ENCODE measurements at regions not wholly inside any gene's neighbourhood (a gene's known extent, or its start where the extent isn't known, plus 50 kb on each side); places are given as distances from the start of the nearest gene placed in this dataset.

DNA sequence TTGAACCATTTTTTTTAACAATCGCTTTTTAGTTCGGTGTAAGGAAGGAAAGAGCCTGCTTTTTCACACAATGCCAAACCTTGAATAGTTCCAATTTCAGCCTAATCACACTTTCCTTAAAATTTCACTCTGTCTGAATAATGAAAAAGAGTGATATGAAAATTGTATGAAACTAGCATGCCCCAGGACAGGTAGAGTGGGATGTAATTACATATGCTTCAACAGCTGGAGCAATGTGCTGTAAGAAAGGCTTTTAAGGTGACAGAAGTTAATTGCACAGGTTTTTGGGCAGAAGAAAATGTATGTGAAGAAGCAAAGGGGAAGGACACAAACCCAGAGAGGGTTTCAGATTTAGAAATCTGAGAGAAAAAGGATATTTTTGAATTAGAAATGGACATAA is 184.0 kb downstream of the DSC3 start:
- Histone ChIP-seq H3K4me2 (ENCODE audit: low read depth, low read length, poor library complexity, severe bottlenecking) (no peak overlapping the region), H3K4me1 (ENCODE audit: insufficient read depth, low read length, poor library complexity, severe bottlenecking) (no peaks in the 10 kb centered on the region), H3F3A (ENCODE audit: low read depth) (no peaks in the 10 kb centered on the region), H3K36me3 (ENCODE audit: insufficient read depth, low read length) (no peaks in the 10 kb centered on the region), H3K9me3 (ENCODE audit: insufficient read depth, low read depth, low read length) (no peaks in the 10 kb centered on the region), H3K79me2 (ENCODE audit: insufficient read depth, low read length) (no peaks in the 10 kb centered on the region), H3K9ac (ENCODE audit: low read depth, low read length, poor library complexity, severe bottlenecking) (no peak overlapping the region), H3K9me2 (replicated peaks; ENCODE audit: low read depth, low read length) (no peaks in the 10 kb centered on the region), H2AFZ (ENCODE audit: low read length) (no peak overlapping the region), H4K20me1 (ENCODE audit: insufficient read depth, low read length, poor library complexity, severe bottlenecking) (no peaks in the 10 kb centered on the region), H3K27me3 (ENCODE audit: insufficient read depth, low read length, poor library complexity, severe bottlenecking) (no peaks in the 10 kb centered on the region), H3K4me3 (ENCODE audit: low read length, poor library complexity, severe bottlenecking) (no peak overlapping the region)
- TF ChIP-seq EZH2phosphoT487 (IDR thresholded peaks at IDR 0.05; ENCODE audit: borderline replicate concordance), result no peak
- TF ChIP-seq, protein P1, sequence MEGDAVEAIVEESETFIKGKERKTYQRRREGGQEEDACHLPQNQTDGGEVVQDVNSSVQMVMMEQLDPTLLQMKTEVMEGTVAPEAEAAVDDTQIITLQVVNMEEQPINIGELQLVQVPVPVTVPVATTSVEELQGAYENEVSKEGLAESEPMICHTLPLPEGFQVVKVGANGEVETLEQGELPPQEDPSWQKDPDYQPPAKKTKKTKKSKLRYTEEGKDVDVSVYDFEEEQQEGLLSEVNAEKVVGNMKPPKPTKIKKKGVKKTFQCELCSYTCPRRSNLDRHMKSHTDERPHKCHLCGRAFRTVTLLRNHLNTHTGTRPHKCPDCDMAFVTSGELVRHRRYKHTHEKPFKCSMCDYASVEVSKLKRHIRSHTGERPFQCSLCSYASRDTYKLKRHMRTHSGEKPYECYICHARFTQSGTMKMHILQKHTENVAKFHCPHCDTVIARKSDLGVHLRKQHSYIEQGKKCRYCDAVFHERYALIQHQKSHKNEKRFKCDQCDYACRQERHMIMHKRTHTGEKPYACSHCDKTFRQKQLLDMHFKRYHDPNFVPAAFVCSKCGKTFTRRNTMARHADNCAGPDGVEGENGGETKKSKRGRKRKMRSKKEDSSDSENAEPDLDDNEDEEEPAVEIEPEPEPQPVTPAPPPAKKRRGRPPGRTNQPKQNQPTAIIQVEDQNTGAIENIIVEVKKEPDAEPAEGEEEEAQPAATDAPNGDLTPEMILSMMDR (conservative IDR thresholded peaks at IDR 0.05; ENCODE audit: low read length), result no peak

DNA sequence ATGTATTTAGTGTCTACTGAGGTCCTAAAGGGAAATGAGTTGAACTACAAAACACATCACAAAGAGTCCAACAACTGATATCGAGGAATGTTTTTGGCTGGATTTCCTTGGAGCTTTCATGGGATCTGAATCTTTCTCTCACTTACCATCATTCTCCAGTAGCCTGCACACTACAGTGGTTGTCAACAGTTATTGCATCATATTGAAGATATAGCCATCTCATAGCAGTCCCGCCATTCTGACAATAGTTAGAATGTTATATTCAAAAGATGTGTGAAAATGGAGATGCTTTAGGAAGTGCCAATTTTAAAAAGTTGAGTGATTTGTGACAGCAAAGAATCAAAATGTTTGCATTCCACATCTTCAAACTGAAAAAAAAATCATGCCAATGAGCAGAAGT is 186.8 kb downstream of the DSC3 start:
- Histone ChIP-seq H3K9me3 (ENCODE audit: insufficient read depth, low read depth, low read length) (no peaks in the 10 kb centered on the region), H3K9me2 (replicated peaks; ENCODE audit: low read depth, low read length) (no peaks in the 10 kb centered on the region), H3F3A (ENCODE audit: low read depth) (no peaks in the 10 kb centered on the region), H3K9ac (ENCODE audit: low read depth, low read length, poor library complexity, severe bottlenecking) (no peak overlapping the region), H3K4me2 (ENCODE audit: low read depth, low read length, poor library complexity, severe bottlenecking) (no peak overlapping the region), H3K4me3 (ENCODE audit: low read length, poor library complexity, severe bottlenecking) (no peak overlapping the region), H3K36me3 (ENCODE audit: insufficient read depth, low read length) (no peaks in the 10 kb centered on the region), H2AFZ (ENCODE audit: low read length) (no peak overlapping the region), H3K79me2 (ENCODE audit: insufficient read depth, low read length) (no peaks in the 10 kb centered on the region), H4K20me1 (ENCODE audit: insufficient read depth, low read length, poor library complexity, severe bottlenecking) (no peaks in the 10 kb centered on the region), H3K4me1 (ENCODE audit: insufficient read depth, low read length, poor library complexity, severe bottlenecking) (no peaks in the 10 kb centered on the region), H3K27me3 (ENCODE audit: insufficient read depth, low read length, poor library complexity, severe bottlenecking) (no peaks in the 10 kb centered on the region)
- TF ChIP-seq, protein P1 (conservative IDR thresholded peaks at IDR 0.05; ENCODE audit: low read length), result no peak
- TF ChIP-seq EZH2phosphoT487 (IDR thresholded peaks at IDR 0.05; ENCODE audit: borderline replicate concordance), result no peak

DNA sequence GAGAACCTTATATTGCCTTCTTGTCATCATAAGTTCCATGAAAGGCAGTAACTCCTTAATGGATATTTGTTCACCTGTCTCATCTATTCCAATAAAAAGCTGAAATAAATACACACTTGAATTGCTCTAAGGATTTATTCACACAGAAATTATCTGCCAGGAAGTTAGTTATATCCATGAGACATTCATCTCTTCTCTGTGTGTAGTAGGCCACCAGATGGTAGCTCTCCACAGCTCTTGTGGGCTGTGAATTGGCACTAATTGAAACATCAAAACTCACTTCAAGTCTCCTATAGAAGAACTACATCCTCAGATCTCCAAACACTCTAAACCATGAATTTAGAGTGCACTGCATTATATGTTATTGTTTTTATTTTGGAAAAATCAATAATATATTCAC is 189.6 kb downstream of the DSC3 start:
- Histone ChIP-seq H3F3A (ENCODE audit: low read depth) (no peaks in the 10 kb centered on the region), H3K4me3 (ENCODE audit: low read length, poor library complexity, severe bottlenecking) (no peak overlapping the region), H3K36me3 (ENCODE audit: insufficient read depth, low read length) (no peaks in the 10 kb centered on the region), H4K20me1 (ENCODE audit: insufficient read depth, low read length, poor library complexity, severe bottlenecking) (no peaks in the 10 kb centered on the region), H3K4me2 (ENCODE audit: low read depth, low read length, poor library complexity, severe bottlenecking) (no peak overlapping the region), H3K79me2 (ENCODE audit: insufficient read depth, low read length) (no peaks in the 10 kb centered on the region), H3K9me2 (replicated peaks; ENCODE audit: low read depth, low read length) (no peaks in the 10 kb centered on the region), H2AFZ (ENCODE audit: low read length) (no peak overlapping the region), H3K27me3 (ENCODE audit: insufficient read depth, low read length, poor library complexity, severe bottlenecking) (no peaks in the 10 kb centered on the region), H3K9ac (ENCODE audit: low read depth, low read length, poor library complexity, severe bottlenecking) (no peak overlapping the region), H3K4me1 (ENCODE audit: insufficient read depth, low read length, poor library complexity, severe bottlenecking) (no peaks in the 10 kb centered on the region), H3K9me3 (ENCODE audit: insufficient read depth, low read depth, low read length) (no peaks in the 10 kb centered on the region)
- TF ChIP-seq, protein P1 (conservative IDR thresholded peaks at IDR 0.05; ENCODE audit: low read length), result no peak
- no peak for TF ChIP-seq EZH2phosphoT487 (IDR thresholded peaks at IDR 0.05; ENCODE audit: borderline replicate concordance)
